HG03095 (cell line): ENCODE measurements at regions not wholly inside any gene's neighbourhood (a gene's known extent, or its start where the extent isn't known, plus 50 kb on each side); places are given as distances from the start of the nearest gene placed in this dataset.
"Not testable (repeated sequence)": the region's sequence is repeated elsewhere in the genome, so short reads cannot be mapped to it uniquely, and the experiment has no call there.

Source experiments
- ATAC-seq: cut with Tn5 transposase; IDR thresholded peaks from one replicate; pipeline ENCODE4 v1.9.1; 2021; ENCODE audit warnings: moderate library complexity; ENCODE audit not compliant: unreplicated experiment

DNA sequence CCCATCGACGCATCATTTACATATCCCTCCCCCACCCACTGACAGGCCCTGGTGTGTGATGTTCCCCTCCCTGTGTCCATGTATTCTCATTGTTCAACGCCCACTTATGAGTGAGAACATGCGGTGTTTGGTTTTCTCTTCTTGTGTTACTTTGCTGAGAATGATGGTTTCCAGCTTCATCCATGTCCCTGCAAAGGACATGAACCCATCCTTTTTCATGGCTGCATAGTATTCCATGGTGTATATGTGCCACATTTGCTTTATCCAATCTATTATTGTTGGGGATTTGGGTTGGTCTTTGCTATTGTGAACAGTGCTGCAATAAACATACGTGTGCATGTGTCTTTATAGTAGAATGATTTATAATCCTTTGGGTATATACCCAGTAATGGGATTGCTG lies 243.3 kb downstream of the TTC6 start:
- not testable (repeated sequence) for ATAC-seq

DNA sequence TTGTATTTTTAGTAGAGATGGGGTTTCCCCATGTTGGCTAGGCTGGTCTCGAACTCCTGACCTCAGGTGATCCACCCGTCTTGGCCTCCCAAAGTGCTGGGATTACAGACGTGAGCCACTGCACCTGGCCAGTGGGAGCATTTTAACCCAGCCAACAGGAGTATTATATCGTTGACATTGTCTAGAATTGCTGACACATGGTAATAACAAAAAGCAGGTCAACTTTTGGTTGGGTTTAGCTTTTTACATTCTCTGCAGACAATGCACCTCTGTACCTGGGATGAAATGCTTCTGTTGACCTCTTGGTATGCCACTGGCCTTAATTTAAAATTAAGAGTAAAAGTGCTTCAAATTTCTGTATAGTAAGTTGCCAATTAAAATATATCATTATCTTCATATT lies 245.6 kb downstream of the TTC6 start:
- not testable (repeated sequence) for ATAC-seq

DNA sequence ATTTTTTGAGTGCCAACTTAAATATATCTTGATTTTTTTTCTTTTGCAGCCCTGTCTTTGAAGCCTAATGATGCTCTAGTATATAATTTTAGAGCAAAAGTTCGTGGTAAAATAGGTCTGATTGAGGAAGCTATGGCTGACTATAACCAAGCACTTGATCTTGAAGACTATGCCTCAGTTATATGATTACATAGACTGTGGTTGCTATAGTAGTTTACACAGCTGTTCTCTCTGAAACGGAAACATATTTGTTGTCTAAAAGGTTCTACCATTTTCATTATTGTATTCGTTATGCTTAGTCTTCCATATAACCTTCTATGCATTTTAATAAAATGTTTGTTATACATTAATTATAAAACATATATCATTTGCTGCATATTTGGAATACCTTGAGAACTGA lies 246.7 kb downstream of the TTC6 start:
- ATAC-seq, result no peak

DNA sequence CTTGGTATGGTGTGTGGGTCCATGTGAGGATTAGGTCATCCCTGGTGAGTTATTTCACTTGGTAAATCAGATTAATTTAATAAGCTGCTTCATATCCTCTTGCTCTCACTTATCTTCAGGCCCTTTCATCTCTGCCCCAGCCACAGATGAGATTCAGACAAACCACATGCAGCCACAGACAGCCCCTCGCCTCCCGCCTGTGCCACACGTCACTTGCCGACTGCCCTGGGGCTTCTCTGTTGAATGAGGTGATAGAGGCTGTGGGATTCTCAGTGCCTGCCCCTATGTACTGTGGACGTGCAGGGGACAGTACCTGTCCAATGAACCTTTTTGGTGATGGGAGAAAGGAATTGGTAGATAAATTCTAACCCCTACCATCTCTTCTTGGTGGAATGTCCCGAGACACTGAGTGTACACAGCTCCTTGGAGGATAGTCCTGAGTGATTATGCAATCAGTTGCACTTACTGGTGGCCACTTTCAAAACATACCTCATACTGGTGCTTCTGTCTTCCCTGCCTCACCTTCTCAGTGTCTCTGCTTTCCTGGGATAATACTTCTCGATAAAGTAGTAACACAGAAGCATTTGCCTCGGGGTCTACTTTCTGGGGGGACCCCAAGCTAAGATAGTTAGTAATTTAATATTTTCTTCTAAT lies 248.7 kb downstream of the TTC6 start:
- no peak for ATAC-seq

DNA sequence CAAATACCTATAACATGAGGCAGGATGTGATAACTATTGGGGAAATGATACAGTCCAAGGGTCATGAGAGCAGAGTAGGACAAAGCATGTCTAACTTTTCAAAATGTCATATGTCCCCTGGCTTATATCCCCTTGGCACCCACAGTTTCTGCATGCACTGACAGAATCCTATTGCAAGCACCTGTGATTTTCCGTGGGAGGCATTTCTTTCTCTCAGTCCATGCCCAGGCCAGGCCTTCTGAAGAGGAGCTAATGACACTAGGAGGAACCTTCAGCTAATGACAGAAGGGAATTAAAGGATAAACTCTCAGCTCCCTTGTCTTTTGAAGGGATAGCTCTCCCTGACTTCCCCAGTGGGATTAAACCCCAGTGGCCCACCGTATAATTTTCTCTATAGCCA lies 249.2 kb downstream of the TTC6 start:
- no peak for ATAC-seq

DNA sequence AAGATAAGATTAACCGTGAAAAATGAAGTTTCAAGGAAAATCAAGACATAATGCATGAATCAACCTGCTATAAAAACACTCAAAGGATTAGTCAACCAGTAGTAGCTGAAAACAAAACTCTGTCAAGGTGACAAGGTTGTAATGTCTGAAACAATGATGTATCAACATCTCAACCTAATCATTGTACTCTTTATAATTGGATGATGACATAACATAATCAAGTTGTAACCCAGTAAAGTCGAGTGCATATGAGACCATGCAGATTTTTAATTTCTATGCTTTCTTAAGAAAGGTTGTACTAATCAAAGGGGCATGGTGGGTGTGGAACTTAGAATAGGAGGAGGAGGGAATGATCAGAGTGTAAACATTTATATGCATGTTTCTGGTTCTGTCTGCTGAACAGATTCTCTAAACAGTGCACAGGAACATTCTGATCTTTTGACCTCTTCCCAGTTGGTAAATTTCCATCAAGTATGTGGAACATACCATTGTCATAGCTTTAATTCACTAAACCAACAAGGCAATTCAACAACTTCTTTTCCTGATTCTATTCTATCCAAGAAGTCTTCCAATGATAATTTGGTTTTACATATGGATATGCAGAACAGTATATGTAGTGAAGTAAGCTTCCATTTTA lies 253.7 kb downstream of the TTC6 start:
- no peak for ATAC-seq

DNA sequence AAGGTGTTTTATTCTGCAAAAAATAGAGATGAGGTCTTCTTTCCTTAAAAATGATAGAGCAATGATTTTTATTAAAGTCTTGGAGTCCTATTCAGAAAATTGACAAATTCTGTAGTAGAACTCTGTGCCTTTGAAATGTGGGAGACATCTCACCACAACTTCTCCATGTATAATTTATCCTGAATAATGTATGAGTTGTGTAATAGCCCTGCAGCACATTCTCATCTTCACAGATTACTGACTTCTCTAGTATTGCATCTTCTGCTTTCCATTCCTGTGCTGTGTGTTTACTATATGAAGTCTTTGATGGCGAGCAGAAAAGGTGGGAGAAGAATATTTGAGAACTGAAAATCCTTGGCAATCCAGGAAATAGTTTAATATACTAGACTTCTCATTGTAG lies 255.6 kb downstream of the TTC6 start:
- no peak for ATAC-seq

DNA sequence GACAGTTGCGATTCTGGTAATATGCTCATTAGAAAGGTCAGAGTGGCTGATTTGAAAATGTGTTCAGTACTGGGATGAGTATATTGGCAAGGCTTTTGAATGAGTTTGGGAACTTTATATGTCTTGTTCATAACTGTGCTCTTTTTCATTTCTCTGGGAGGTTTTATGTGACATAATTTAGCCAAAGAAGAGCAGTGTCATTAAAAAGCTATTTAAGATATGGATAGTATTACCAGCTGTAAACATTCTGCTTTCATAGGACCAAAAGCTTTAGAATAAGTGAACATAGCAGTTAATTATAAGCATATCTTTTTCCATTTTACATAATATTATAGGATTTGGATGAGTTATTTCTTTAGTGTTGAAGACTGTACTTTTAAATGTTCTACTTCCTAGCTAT lies 260.4 kb downstream of the TTC6 start:
- ATAC-seq, result no peak

DNA sequence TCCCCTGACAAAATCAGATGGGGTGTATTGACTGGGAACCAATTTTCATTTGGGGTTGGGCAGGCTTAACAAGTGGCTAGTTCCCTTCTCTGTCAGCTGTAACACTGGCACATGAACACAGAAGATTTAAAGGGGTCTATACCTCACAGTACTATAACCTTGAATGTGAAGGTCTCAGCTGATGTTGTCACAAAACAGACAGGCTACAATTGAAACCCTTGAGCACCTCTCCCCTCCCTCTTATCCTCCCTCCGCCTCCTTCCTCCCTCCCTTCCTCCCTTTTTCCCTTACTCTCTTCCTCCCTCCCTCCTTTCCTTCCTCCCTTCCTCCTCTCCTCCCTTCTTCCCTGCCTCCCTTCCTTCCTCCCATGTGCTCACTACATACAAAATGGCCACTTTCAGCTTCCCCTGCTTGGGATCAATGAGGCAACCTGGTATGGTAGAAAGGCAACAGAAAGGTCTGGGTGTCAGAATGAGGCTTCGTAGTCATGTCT lies 262.4 kb downstream of the TTC6 start:
- ATAC-seq, result no peak

DNA sequence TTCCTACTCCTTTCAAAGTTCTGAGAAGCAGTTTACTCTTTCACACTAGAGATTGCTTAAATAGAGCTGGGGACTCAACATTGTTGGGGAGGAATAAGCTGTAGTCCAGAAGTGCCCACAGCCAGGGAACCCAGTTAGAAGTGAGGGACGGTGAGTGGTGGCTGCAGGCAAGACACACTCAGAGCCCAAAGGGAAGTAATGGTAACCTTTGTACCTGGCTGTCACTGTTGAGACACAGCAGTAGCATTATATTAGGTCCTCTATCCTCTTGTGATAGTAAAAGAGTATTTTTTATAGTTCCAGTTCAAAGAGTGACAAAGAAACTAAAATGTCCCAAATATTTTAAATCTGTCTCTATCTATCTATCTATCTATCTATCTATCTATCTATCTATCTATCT lies 263.3 kb downstream of the TTC6 start:
- no peak for ATAC-seq

DNA sequence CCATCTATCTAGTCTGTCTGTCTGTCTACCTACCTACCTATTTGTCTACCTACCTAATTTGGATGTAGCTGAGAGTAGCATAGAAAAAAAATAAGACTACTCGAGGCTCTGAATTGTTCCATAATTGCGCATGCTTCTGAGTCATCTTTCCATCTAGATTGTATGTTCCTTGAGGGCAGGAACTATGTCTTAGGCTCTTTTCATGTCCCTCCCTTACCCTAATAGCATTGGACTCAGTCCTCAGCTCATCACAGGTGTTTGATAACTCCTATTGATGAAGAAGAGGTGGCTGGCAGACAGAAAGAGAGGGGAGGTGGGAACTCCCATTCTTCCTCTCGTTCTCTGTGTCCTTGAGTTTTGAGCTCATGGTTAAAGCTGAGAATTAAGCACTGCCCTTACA lies 263.7 kb downstream of the TTC6 start:
- no peak for ATAC-seq

DNA sequence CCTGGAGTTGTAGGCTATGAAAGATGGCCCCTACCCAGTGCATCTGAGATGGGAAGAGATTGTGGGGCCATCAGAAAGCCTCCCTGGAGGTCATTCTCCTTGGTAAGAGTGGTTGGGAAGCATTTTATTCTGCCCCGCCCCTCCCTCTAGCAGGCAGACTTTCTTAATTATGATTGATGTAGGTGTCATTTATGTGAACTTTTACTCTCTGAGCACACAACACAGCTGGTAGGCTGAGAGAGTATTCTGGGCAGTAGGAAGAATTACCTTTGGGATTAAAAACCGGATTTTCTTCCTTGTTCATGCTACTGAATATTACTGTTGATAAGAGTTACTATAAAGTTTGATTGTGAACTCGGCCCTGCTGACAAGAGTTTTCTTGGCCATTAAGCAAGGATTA lies 266.8 kb downstream of the TTC6 start:
- no peak for ATAC-seq

DNA sequence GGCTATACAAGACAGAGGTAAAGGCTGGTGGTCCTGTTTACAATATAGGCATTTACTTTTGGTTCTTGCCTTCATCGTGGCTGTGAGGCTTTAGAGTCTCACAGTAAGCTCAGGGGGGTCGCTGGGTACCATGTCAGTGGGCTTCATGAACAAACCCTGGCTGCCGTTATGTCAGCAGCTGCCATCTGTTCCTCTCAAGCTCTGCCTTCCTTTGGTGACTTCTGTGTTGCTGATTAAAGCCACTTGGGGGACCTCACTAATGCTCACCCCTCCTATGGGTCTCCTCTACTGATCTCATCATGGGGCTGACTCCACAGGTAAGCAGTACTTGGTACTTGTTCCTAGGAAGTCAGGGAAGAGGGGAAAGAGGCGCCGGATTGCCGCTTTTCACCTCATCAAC lies 268.7 kb downstream of the TTC6 start:
- ATAC-seq, result no peak

DNA sequence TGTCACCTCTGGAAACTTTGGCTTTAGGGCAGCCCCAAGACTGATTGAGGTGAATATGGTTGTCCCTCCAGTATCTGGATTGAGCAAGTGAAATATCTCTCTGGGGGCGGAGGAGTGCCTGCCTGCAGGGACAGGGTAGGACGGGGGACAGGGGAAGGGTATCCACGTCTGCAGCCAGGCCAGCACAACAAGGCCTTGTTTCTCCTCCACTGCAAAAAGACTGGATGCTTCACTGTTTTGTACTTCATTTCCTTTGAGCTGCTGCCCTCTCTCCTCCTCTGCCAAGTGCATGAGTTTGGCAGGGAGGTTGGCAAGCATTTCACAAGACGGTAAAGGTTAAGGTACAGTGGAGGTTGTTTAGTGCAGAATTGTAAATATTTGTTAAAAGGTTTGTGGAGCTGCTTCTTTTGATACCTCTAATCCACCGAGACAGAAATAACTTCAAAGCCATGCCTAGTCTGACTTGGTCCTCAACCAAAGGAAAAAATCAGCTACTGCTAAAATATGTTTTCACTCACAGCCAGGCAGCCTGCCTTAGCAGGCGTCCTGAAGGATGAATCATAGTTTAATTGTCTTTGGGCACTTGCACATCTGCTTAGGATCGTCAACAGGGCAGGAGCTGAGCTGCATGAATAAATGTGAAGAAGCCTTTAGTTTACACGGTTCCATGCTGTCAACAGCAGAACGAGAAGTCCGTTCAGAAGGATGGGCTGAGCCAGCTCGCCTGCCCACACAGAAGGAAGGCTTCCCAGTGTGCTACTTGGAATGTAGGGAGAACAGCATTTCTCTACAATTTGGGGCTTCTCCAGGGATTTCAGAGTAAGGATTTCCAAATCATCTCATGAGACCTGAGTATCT lies 269.7 kb downstream of the TTC6 start:
- ATAC-seq, result no peak

DNA sequence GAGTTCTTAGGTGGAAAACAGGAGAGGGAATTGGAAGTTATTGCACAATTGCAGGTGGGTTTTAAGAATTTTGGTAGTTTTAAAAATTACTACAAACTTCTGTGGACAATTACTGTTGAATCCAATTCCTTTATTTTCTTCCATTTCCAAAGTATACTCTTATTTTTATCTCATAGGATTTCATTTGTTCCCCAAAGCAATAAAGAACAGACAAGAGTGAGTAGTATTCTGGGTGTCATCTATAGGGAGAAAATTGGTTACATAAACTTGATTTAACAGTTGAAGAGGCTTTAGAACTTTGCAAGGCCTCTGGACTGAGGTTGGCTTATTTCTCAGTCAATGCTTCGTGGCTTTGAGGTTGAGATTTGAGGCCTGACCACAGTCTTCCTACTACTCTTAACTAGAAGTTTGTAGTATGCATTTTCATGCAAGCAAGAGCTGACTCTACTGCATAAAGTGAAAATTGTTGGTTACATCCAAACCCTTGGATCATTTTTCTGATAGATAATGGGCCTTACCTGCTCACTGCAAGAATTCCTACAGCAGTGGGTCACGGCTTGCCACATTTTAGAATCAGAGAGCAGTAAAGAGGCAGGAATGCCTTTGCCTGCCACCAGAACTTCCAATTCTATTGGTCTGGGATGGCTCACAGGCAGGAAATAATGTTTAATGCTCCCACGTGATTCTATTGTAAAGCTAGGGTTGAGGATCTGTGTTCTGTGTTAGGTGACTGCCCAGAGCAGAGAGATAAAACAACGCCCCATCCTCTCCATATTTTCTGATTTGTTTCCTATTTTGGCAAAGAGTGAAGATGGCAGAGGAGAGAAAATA lies 270.5 kb downstream of the TTC6 start:
- no peak for ATAC-seq

DNA sequence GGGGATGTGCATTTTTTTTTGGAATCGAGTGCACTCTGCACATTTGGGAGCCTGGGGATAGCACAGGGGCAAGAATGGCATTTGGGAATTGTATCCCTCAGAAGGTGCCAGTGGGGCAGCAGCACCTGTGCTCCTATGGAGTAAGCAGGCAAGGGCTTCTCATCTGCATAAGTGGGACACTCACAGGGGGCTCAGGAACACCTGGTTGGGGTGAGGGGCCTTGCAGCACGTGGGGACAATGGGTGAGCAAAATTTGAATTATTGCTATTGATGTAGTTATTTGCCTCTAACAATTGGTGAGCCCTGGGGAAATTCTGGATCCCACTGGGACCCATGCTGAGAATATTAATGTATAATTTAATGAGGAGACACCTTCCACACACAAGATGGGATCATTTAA lies 274.2 kb downstream of the TTC6 start:
- no peak for ATAC-seq

DNA sequence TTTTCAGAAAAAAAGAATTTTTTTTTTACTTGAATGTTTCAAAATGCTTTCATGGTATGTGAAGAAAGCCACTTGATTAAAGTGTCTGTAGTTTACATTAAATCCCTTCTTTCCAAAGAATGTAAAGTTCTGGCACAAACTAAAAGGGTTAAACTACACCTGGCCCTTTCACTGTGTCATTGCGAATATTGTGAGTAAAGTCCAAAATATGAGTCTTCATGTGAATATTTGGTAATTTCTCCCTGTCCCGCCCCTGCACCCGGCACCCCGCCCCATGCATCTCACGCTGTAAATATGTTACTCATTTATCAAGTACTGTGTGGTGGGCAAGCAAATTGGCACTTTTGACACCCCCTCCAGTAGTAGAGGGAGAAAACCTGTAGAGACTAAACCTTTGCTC lies 274.7 kb downstream of the TTC6 start:
- no peak for ATAC-seq

DNA sequence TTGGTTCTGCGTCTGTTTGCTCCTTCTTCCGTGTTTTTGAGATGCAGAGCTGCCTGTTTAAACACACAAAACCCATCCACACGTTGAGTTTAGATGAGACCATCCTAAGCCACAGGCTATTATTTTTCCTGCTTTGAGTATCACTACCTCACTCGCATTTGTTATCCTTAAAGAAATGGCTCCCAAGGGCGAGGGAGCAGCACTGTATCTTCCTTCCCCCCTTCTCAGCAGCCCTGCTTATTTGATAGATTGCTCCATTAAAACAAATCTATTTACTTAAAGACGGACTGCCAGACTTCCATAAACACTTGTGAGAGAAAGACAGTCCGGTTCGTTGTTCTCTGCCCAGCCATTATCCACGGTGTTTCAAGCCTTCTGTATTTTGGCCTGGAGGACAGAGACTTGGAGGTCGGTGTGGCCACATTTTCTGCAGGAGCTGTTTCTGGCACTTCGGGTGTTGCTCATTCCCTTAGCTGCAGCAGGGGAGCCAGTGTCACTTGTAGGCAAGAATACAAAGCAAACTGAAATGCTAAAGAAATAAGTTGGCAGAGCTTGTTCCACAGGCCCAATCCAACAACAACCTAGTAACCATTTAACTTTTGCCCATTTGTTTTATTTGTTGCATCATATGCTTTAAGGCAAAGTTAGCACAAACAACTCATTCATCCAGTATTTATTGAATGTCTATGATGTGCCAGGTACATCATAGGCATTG lies 275.4 kb downstream of the TTC6 start:
- no peak for ATAC-seq

DNA sequence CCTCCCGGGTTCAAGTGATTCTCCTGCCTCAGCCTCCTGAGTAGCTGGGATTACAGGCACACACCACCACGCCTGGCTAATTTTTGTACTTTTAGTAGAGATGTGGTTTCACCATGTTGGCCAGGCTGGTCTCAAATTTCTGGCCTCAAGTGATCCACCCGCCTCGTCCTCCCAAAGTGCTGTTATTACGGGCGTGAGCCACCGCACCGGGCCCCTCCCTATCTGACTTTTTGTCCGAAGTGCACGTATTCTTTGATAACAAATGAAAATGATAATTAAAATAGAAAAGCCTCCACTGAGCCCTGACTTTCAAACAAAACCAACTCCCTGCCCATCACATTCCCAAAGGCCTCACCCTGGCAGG lies 278.6 kb downstream of the TTC6 start:
- ATAC-seq, result not testable (repeated sequence)

DNA sequence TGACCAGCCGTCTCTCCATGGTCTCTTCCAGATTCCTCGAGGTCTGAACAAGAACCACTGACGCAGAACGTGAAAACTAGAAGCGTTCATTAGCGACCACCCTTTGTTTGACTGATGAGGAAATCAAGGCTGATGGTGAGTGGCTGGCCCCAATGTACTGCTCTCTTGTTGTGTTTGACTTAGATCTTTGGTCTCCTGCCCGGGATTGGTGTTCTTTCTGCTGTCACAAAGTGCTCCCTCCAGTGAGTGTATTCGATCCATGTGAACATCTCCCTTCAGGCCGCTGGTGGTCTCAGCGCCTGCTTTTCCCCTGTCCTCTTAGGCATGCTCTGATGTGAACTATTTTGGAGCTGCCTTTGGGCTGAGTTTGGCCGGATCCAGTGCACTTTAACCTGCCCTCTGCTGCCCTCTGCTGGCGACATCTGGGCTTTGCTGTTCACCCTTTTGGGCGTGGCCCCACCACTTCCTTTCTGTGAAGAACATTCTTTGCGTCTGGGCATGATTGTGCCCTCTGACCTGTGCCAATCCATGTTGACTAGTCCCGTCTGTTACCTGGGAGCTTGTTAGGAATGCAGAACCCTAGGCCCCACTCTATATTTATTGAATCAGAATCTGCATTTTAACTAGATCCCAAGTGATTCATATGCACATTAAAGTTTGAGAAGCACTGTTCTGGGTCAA lies 279.1 kb downstream of the TTC6 start:
- peak; percentile 96 for ATAC-seq
